BLaER1 treated with 17β-estradiol and CSF1 and Interleukin-3, amounts not matched to agents 10 nM and 100 nM (cell line): ENCODE measurements at regions not wholly inside any gene's neighbourhood (a gene's known extent, or its start where the extent isn't known, plus 50 kb on each side); places are given as distances from the start of the nearest gene placed in this dataset.

Experiments used
- H3K27ac ChIP-seq, 11 experiments: shearing (Covaris generic); formaldehyde crosslinking; 2 replicates each; pipeline ENCODE4 v1.8.1; 2022
- H3K27me3 ChIP-seq, 11 experiments: shearing (Covaris generic); formaldehyde crosslinking; 2 replicates each; pipeline ENCODE4 v1.8.1; 2022
- H3K36me3 ChIP-seq, 11 experiments: shearing (Covaris generic); formaldehyde crosslinking; 2 replicates each; pipeline ENCODE4 v1.8.1; 2022
- H3K4me1 ChIP-seq, 10 experiments: shearing (Covaris generic); formaldehyde crosslinking; 2 replicates each; pipeline ENCODE4 v1.8.1; 2022
- H3K4me2 ChIP-seq, 11 experiments: shearing (Covaris generic); formaldehyde crosslinking; 2 replicates each; pipeline ENCODE4 v1.8.1; 2022
- H3K4me3 ChIP-seq, 10 experiments: shearing (Covaris generic); formaldehyde crosslinking; 2 replicates each; pipeline ENCODE4 v1.8.1; 2022
- H3K9ac ChIP-seq, 11 experiments: shearing (Covaris generic); formaldehyde crosslinking; 2 replicates each; pipeline ENCODE4 v1.8.1; 2022
- H3K9me3 ChIP-seq, 11 experiments: shearing (Covaris generic); formaldehyde crosslinking; replicated peaks in 1 of 11; 2 replicates each; pipeline ENCODE4 v1.8.1; 2022
- H4K20me1 ChIP-seq, 11 experiments: shearing (Covaris generic); formaldehyde crosslinking; 2 replicates each; pipeline ENCODE4 v1.8.1; 2022
- Cebpa-rat ChIP-seq, 11 experiments: shearing (Covaris generic); IDR thresholded peaks; 2 replicates each; pipeline ENCODE4 v1.8.1; 2022

GRCh38 chr2:144183727-144184126 is 336.2 kb downstream of the ZEB2 start:
- peak in 6 of 11 experiments; percentile 22 to 91 (median 51); a peak in 7 of 22 replicates for TF ChIP-seq Cebpa-rat (IDR thresholded peaks at IDR 0.05)
- peak overlapping the region; percentile 17 to 76 (median 56) for H3K4me2 ChIP-seq
- peaks cover 7 to 31% (median 13%) of the 10 kb centered on the region in 10 experiments for H3K4me1 ChIP-seq
- peak overlapping the region in 10 of 11 experiments; percentile 11 to 65 (median 38); a peak in 13 of 22 replicates for H3K27ac ChIP-seq
- no peaks in the 10 kb centered on the region for H4K20me1 ChIP-seq
- H3K9me3 ChIP-seq: peaks cover 0 to 6% (median 0%) of the 10 kb centered on the region in 11 experiments; a peak in 3 of 22 replicates
- 0 out of 22 replicates have a peak overlapping the region, but pooled peaks of 1 of the 11 experiments have one; percentile 1 for H3K9ac ChIP-seq
- peak overlapping the region in 1 of 10 experiments; percentile 10; a peak in 1 of 20 replicates for H3K4me3 ChIP-seq
- H3K27me3 ChIP-seq: no peaks in the 10 kb centered on the region
- H3K36me3 ChIP-seq: peaks cover 0 to 17% (median 0%) of the 10 kb centered on the region in 11 experiments; a peak in 5 of 22 replicates

- no peak overlapping the region for H3K4me3 ChIP-seq
- H3K27me3 ChIP-seq: no peaks in the 10 kb centered on the region
- peaks cover 0 to 30% (median 3%) of the 10 kb centered on the region in 11 experiments; a peak in 7 of 22 replicates for H3K36me3 ChIP-seq
- peaks cover 7 to 26% (median 13%) of the 10 kb centered on the region in 10 experiments for H3K4me1 ChIP-seq
- H3K9ac ChIP-seq: no peak overlapping the region
- H4K20me1 ChIP-seq: no peaks in the 10 kb centered on the region
- H3K27ac ChIP-seq: no peak overlapping the region
- TF ChIP-seq Cebpa-rat (IDR thresholded peaks at IDR 0.05): no peak
- H3K4me2 ChIP-seq: no peak overlapping the region
- H3K9me3 ChIP-seq: peaks cover 0 to 6% (median 0%) of the 10 kb centered on the region in 11 experiments; a peak in 3 of 22 replicates
Measured at GRCh38 chr2:144181001-144181400, 338.9 kb downstream of the ZEB2 start.

- H3K9ac ChIP-seq: no peak overlapping the region
- peaks cover 0 to 6% (median 0%) of the 10 kb centered on the region in 11 experiments; a peak in 3 of 22 replicates for H3K9me3 ChIP-seq
- H3K27me3 ChIP-seq: no peaks in the 10 kb centered on the region
- peaks cover 0 to 30% (median 3%) of the 10 kb centered on the region in 11 experiments; a peak in 7 of 22 replicates for H3K36me3 ChIP-seq
- H4K20me1 ChIP-seq: no peaks in the 10 kb centered on the region
- H3K4me3 ChIP-seq: no peak overlapping the region
- peaks cover 7 to 21% (median 13%) of the 10 kb centered on the region in 10 experiments for H3K4me1 ChIP-seq
- no peak overlapping the region for H3K27ac ChIP-seq
- no peak overlapping the region for H3K4me2 ChIP-seq
- no peak for TF ChIP-seq Cebpa-rat (IDR thresholded peaks at IDR 0.05)
Measured at GRCh38 chr2:144180131-144180530, 339.8 kb downstream of the ZEB2 start.

GRCh38 chr2:144170179-144170578 is 349.7 kb downstream of the ZEB2 start:
- H3K4me2 ChIP-seq: no peak overlapping the region
- H3K9ac ChIP-seq: no peak overlapping the region
- no peak for TF ChIP-seq Cebpa-rat (IDR thresholded peaks at IDR 0.05)
- no peak overlapping the region for H3K4me3 ChIP-seq
- H3K27ac ChIP-seq: no peak overlapping the region
- H4K20me1 ChIP-seq: no peaks in the 10 kb centered on the region
- peaks cover 0 to 18% (median 0%) of the 10 kb centered on the region in 11 experiments; a peak in 4 of 22 replicates for H3K36me3 ChIP-seq
- peaks cover 0 to 12% (median 0%) of the 10 kb centered on the region in 11 experiments; a peak in 2 of 22 replicates for H3K9me3 ChIP-seq
- no peaks in the 10 kb centered on the region for H3K27me3 ChIP-seq
- H3K4me1 ChIP-seq: no peaks in the 10 kb centered on the region

GRCh38 chr2:144166743-144167142 is 353.2 kb downstream of the ZEB2 start:
- peaks cover 0 to 8% (median 0%) of the 10 kb centered on the region in 11 experiments; a peak in 1 of 22 replicates for H3K36me3 ChIP-seq
- no peaks in the 10 kb centered on the region for H4K20me1 ChIP-seq
- peaks cover 0 to 6% (median 0%) of the 10 kb centered on the region in 10 experiments; a peak in 4 of 20 replicates for H3K4me1 ChIP-seq
- no peak for TF ChIP-seq Cebpa-rat (IDR thresholded peaks at IDR 0.05)
- H3K9ac ChIP-seq: no peak overlapping the region
- no peak overlapping the region for H3K4me3 ChIP-seq
- no peak overlapping the region for H3K4me2 ChIP-seq
- H3K27ac ChIP-seq: no peak overlapping the region
- H3K9me3 ChIP-seq: peaks cover 0 to 8% (median 0%) of the 10 kb centered on the region in 11 experiments; a peak in 2 of 22 replicates
- H3K27me3 ChIP-seq: no peaks in the 10 kb centered on the region

GRCh38 chr2:144165599-144166250 is 354.2 kb downstream of the ZEB2 start:
- peaks cover 0 to 8% (median 0%) of the 10 kb centered on the region in 11 experiments; a peak in 1 of 22 replicates for H3K36me3 ChIP-seq
- H3K4me3 ChIP-seq: no peak overlapping the region
- H3K27me3 ChIP-seq: no peaks in the 10 kb centered on the region
- H3K4me2 ChIP-seq: no peak overlapping the region
- no peaks in the 10 kb centered on the region for H4K20me1 ChIP-seq
- no peak overlapping the region for H3K27ac ChIP-seq
- TF ChIP-seq Cebpa-rat (IDR thresholded peaks at IDR 0.05): no peak
- H3K9ac ChIP-seq: no peak overlapping the region
- peaks cover 0 to 8% (median 0%) of the 10 kb centered on the region in 11 experiments; a peak in 2 of 22 replicates for H3K9me3 ChIP-seq
- peaks cover 0 to 6% (median 0%) of the 10 kb centered on the region in 10 experiments; a peak in 4 of 20 replicates for H3K4me1 ChIP-seq

- Histone ChIP-seq H3K36me3 (peaks cover 0 to 8% (median 0%) of the 10 kb centered on the region in 11 experiments; a peak in 1 of 22 replicates), H3K4me3 (no peak overlapping the region), H3K27me3 (no peaks in the 10 kb centered on the region), H3K27ac (no peak overlapping the region), H3K4me2 (no peak overlapping the region), H3K4me1 (peaks cover 0 to 6% (median 0%) of the 10 kb centered on the region in 10 experiments; a peak in 4 of 20 replicates), H4K20me1 (no peaks in the 10 kb centered on the region), H3K9ac (no peak overlapping the region), H3K9me3 (peaks cover 0 to 8% (median 0%) of the 10 kb centered on the region in 11 experiments; a peak in 2 of 22 replicates)
- TF ChIP-seq Cebpa-rat (IDR thresholded peaks at IDR 0.05): no peak
Measured at GRCh38 chr2:144163592-144163991, 356.3 kb downstream of the ZEB2 start.

- Histone ChIP-seq H3K9me3 (peaks cover 0 to 6% (median 0%) of the 10 kb centered on the region in 11 experiments; a peak in 2 of 22 replicates), H3K27me3 (no peaks in the 10 kb centered on the region), H3K9ac (no peak overlapping the region), H3K4me1 (peaks cover 0 to 6% (median 0%) of the 10 kb centered on the region in 10 experiments; a peak in 4 of 20 replicates), H4K20me1 (no peaks in the 10 kb centered on the region), H3K27ac (no peak overlapping the region), H3K4me3 (no peak overlapping the region), H3K36me3 (peaks cover 0 to 7% (median 0%) of the 10 kb centered on the region in 11 experiments; a peak in 1 of 22 replicates), H3K4me2 (no peak overlapping the region; a peak in 2 of 22 replicates)
- TF ChIP-seq Cebpa-rat (IDR thresholded peaks at IDR 0.05): no peak
Measured at GRCh38 chr2:144162652-144163051, 357.3 kb downstream of the ZEB2 start.

- no peak overlapping the region for H3K4me2 ChIP-seq
- H3K9me3 ChIP-seq: no peaks in the 10 kb centered on the region
- H3K27me3 ChIP-seq: no peaks in the 10 kb centered on the region
- no peaks in the 10 kb centered on the region for H3K36me3 ChIP-seq
- no peak for TF ChIP-seq Cebpa-rat (IDR thresholded peaks at IDR 0.05)
- H3K4me3 ChIP-seq: no peak overlapping the region
- no peak overlapping the region for H3K27ac ChIP-seq
- H4K20me1 ChIP-seq: no peaks in the 10 kb centered on the region
- H3K9ac ChIP-seq: no peak overlapping the region
- H3K4me1 ChIP-seq: peaks cover 0 to 12% (median 0%) of the 10 kb centered on the region in 10 experiments; a peak in 4 of 20 replicates
Measured at GRCh38 chr2:144161061-144161460, 358.9 kb downstream of the ZEB2 start.
